ENCODE measurements at regions not wholly inside any gene's neighbourhood (a gene's known extent, or its start where the extent isn't known, plus 50 kb on each side); places are given as distances from the start of the nearest gene placed in this dataset.

- Histone ChIP-seq H3K4me3 (no peak overlapping the region), H3K27me3 (no peaks in the 10 kb centered on the region), H3K4me2 (no peak overlapping the region), H3K4me1 (peaks cover 3 to 26% (median 12%) of the 10 kb centered on the region in 10 experiments; a peak in 14 of 20 replicates), H3K9ac (no peak overlapping the region), H3K36me3 (no peaks in the 10 kb centered on the region), H4K20me1 (no peaks in the 10 kb centered on the region), H3K27ac (no peak overlapping the region), H3K9me3 (replicated peaks in 1 of 11) (0 out of 22 replicates have a peak, but pooled peaks cover 0 to 5% (median 0%) of the 10 kb centered on the region in 11 experiments)
- no peak for TF ChIP-seq Cebpa-rat (IDR thresholded peaks at IDR 0.05)
Observed at GRCh38 chr7:17158261-17158660, 140.2 kb upstream of the AHR start.

- Histone ChIP-seq H3K9me3 (replicated peaks in 1 of 11) (0 out of 22 replicates have a peak, but pooled peaks cover 0 to 5% (median 0%) of the 10 kb centered on the region in 11 experiments), H4K20me1 (no peaks in the 10 kb centered on the region), H3K27ac (no peak overlapping the region), H3K27me3 (no peaks in the 10 kb centered on the region), H3K4me1 (peaks cover 0 to 13% (median 5%) of the 10 kb centered on the region in 10 experiments; a peak in 10 of 20 replicates), H3K4me2 (no peak overlapping the region), H3K9ac (no peak overlapping the region), H3K4me3 (no peak overlapping the region), H3K36me3 (no peaks in the 10 kb centered on the region)
- no peak for TF ChIP-seq Cebpa-rat (IDR thresholded peaks at IDR 0.05)
Observed at GRCh38 chr7:17159500-17160037, 138.9 kb upstream of the AHR start.

DNA sequence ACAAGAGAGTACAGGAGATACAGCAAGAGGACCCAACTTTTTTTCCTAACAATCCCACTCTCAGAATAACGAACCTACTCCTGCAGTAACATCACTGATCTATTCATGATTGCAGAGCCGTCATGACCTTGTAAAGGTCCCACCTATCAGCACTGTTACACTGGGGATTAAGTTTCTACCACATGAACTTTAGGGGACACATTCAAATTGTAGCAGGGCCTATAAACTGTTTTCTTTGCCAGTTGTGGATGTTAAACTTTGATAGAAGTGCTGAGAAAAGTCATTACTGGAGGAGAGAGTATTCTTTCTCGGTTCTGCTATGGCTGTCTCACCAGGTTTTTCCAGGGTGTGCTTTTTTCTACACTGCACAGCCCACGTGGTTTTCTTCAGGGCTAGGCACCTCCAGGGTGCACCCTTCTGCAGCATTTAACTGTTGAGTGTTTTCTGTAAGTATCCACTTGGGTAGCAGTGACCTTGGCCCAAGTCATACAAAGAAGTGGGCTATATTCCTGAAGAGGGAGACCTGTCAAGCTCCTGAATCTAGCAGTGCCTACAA lies 131.6 kb upstream of the AHR start:
- Histone ChIP-seq H3K27me3 (no peaks in the 10 kb centered on the region), H3K4me3 (no peak overlapping the region), H3K9me3 (replicated peaks in 1 of 11) (no peaks in the 10 kb centered on the region), H3K9ac (no peak overlapping the region), H4K20me1 (no peaks in the 10 kb centered on the region), H3K36me3 (no peaks in the 10 kb centered on the region), H3K4me1 (no peaks in the 10 kb centered on the region), H3K4me2 (no peak overlapping the region), H3K27ac (no peak overlapping the region)
- no peak for TF ChIP-seq Cebpa-rat (IDR thresholded peaks at IDR 0.05)

DNA sequence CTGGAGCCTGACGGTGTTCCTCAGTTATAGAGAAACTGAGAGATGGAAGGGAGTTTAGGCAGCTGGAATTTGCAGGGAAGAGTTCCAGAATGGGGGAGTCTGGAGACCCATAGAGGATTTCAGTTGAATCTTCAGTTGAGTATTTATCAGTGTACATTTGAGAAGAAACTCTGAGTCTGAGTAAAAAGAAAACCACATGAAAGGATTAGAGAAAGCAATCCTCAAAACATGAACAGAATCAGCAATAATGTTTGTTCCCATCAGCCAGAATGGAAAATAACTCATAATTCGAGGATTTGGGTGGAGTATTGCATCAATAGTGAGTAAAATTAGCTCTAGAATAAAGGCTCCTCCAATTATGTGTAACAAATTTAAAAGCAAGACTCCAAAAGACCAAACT lies 130.0 kb upstream of the AHR start:
- no peak overlapping the region for H3K27ac ChIP-seq
- H3K9me3 ChIP-seq (replicated peaks in 1 of 11), result no peaks in the 10 kb centered on the region
- no peak overlapping the region for H3K9ac ChIP-seq
- TF ChIP-seq Cebpa-rat (IDR thresholded peaks at IDR 0.05), result no peak
- H3K36me3 ChIP-seq, result no peaks in the 10 kb centered on the region
- H3K27me3 ChIP-seq, result no peaks in the 10 kb centered on the region
- no peak overlapping the region for H3K4me2 ChIP-seq
- H4K20me1 ChIP-seq, result no peaks in the 10 kb centered on the region
- no peaks in the 10 kb centered on the region for H3K4me1 ChIP-seq
- no peak overlapping the region for H3K4me3 ChIP-seq

- TF ChIP-seq Cebpa-rat (IDR thresholded peaks at IDR 0.05), result no peak
- Histone ChIP-seq H4K20me1 (no peaks in the 10 kb centered on the region), H3K9ac (no peak overlapping the region), H3K4me2 (no peak overlapping the region), H3K27me3 (no peaks in the 10 kb centered on the region), H3K27ac (no peak overlapping the region), H3K36me3 (no peaks in the 10 kb centered on the region), H3K4me3 (no peak overlapping the region), H3K9me3 (replicated peaks in 1 of 11) (no peaks in the 10 kb centered on the region), H3K4me1 (no peaks in the 10 kb centered on the region)
Observed at GRCh38 chr7:17171427-17171826, 127.0 kb upstream of the AHR start.

GRCh38 chr7:17176371-17177032 lies 122.0 kb upstream of the AHR start:
- Histone ChIP-seq H4K20me1 (no peaks in the 10 kb centered on the region), H3K9me3 (replicated peaks in 1 of 11) (no peaks in the 10 kb centered on the region), H3K4me3 (no peak overlapping the region), H3K36me3 (no peaks in the 10 kb centered on the region), H3K27ac (no peak overlapping the region), H3K4me2 (no peak overlapping the region), H3K9ac (no peak overlapping the region), H3K27me3 (no peaks in the 10 kb centered on the region), H3K4me1 (no peaks in the 10 kb centered on the region)
- TF ChIP-seq Cebpa-rat (IDR thresholded peaks at IDR 0.05), result no peak

DNA sequence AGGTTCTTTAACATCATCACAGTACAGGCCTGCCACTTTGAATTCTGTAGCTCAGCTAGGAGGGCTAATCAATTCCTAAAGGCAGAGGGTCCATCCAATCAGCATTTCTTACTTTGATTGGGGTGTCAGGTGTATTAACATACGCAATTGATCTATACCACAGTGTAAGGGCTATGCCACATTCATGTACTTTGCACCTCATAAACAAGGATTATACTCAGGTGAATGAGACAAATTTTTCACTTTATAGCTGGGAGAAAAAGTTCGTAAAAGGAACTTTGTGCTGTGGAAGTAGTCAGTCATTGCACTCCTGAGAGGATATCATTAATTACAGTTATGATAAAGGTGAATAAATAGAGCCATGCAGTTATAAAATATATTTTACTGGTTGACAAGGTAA lies 119.9 kb upstream of the AHR start:
- Histone ChIP-seq H3K4me2 (no peak overlapping the region), H3K36me3 (no peaks in the 10 kb centered on the region), H3K4me3 (no peak overlapping the region), H3K9ac (no peak overlapping the region), H3K4me1 (no peaks in the 10 kb centered on the region), H3K9me3 (replicated peaks in 1 of 11) (no peaks in the 10 kb centered on the region), H3K27ac (no peak overlapping the region), H4K20me1 (no peaks in the 10 kb centered on the region), H3K27me3 (no peaks in the 10 kb centered on the region)
- no peak for TF ChIP-seq Cebpa-rat (IDR thresholded peaks at IDR 0.05)

- Histone ChIP-seq H3K9ac (no peak overlapping the region), H3K4me2 (no peak overlapping the region), H3K4me1 (peaks cover 0 to 18% (median 0%) of the 10 kb centered on the region in 10 experiments; a peak in 6 of 20 replicates), H3K36me3 (no peaks in the 10 kb centered on the region), H3K4me3 (no peak overlapping the region), H4K20me1 (no peaks in the 10 kb centered on the region), H3K27ac (no peak overlapping the region), H3K27me3 (no peaks in the 10 kb centered on the region), H3K9me3 (replicated peaks in 1 of 11) (no peaks in the 10 kb centered on the region)
- no peak for TF ChIP-seq Cebpa-rat (IDR thresholded peaks at IDR 0.05)
Observed at GRCh38 chr7:17181482-17181881, 117.0 kb upstream of the AHR start.

GRCh38 chr7:17183630-17184328 lies 114.7 kb upstream of the AHR start:
- TF ChIP-seq Cebpa-rat (IDR thresholded peaks at IDR 0.05), result no peak
- Histone ChIP-seq H3K36me3 (no peaks in the 10 kb centered on the region), H3K27me3 (no peaks in the 10 kb centered on the region), H4K20me1 (no peaks in the 10 kb centered on the region), H3K4me3 (no peak overlapping the region), H3K27ac (no peak overlapping the region), H3K4me2 (no peak overlapping the region), H3K9me3 (replicated peaks in 1 of 11) (no peaks in the 10 kb centered on the region), H3K4me1 (peaks cover 0 to 21% (median 0%) of the 10 kb centered on the region in 10 experiments; a peak in 6 of 20 replicates), H3K9ac (no peak overlapping the region)

Measured in BLaER1 treated with 17β-estradiol and CSF1 and Interleukin-3, amounts not matched to agents 10 nM and 100 nM (cell line).